ENCODE measurements at regions not wholly inside any gene's neighbourhood (a gene's known extent, or its start where the extent isn't known, plus 50 kb on each side); places are given as distances from the start of the nearest gene placed in this dataset.

- H3K27ac ChIP-seq = no peak overlapping the region
- no peak for DNase-seq
- H3K36me3 ChIP-seq = no peaks in the 10 kb centered on the region
- H3K27me3 ChIP-seq = no peaks in the 10 kb centered on the region
- H3K4me3 ChIP-seq = no peak overlapping the region
- TF ChIP-seq CTCF (IDR thresholded peaks at IDR 0.05) = no peak
- intact Hi-C loops (cut with DNase I) = no loop called here
- no peaks in the 10 kb centered on the region for H3K4me1 ChIP-seq
- H3K9ac ChIP-seq (ENCODE audit: low read depth in 2 of 2, low read length in 2 of 2) = no peak overlapping the region
- no peaks in the 10 kb centered on the region for H3K9me3 ChIP-seq
These were observed 204.7 kb upstream of the ZNF32 start for GRCh38 chr10:43853369-43853768.

- intact Hi-C loops (cut with DNase I) = no loop called here
- Histone ChIP-seq H3K36me3 (no peaks in the 10 kb centered on the region), H3K27ac (no peak overlapping the region), H3K4me1 (no peaks in the 10 kb centered on the region), H3K9me3 (no peaks in the 10 kb centered on the region), H3K27me3 (no peaks in the 10 kb centered on the region), H3K4me3 (no peak overlapping the region), H3K9ac (ENCODE audit: low read depth in 2 of 2, low read length in 2 of 2) (no peak overlapping the region)
- DNase-seq = no peak
- no peak for TF ChIP-seq CTCF (IDR thresholded peaks at IDR 0.05)
These were observed 204.0 kb upstream of the ZNF32 start for GRCh38 chr10:43852644-43853214.

GRCh38 chr10:43852149-43852548, 203.5 kb upstream of the ZNF32 start:
- intact Hi-C loops (cut with DNase I) = no loop called here
- no peaks in the 10 kb centered on the region for H3K9me3 ChIP-seq
- H3K4me1 ChIP-seq = no peaks in the 10 kb centered on the region
- no peak overlapping the region for H3K4me3 ChIP-seq
- H3K27ac ChIP-seq = no peak overlapping the region
- H3K27me3 ChIP-seq = no peaks in the 10 kb centered on the region
- DNase-seq = no peak
- H3K9ac ChIP-seq (ENCODE audit: low read depth in 2 of 2, low read length in 2 of 2) = no peak overlapping the region
- TF ChIP-seq CTCF (IDR thresholded peaks at IDR 0.05) = no peak
- H3K36me3 ChIP-seq = no peaks in the 10 kb centered on the region

DNA sequence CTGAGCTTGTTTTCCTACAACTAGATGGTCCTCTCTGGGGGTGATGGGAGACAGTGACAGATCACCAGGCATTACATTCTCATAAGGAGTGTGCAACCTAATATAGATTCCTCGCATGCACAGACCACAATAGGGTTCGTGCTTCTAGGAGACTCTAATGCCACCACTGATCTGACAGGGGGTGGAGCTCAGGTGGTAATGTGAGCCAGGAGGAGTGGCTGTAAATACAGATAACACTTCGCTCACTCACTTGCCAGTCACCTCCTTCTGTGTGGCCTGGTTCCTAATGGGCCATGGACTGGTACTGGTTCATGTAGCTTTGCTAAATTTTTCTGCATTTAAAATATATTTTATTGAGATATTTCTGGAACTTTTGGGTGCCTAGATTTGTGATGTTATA, 202.3 kb upstream of the ZNF32 start:
- Histone ChIP-seq H3K4me3 (no peak overlapping the region), H3K36me3 (no peaks in the 10 kb centered on the region), H3K27ac (no peak overlapping the region), H3K9ac (ENCODE audit: low read depth in 2 of 2, low read length in 2 of 2) (no peak overlapping the region), H3K4me1 (no peaks in the 10 kb centered on the region), H3K9me3 (no peaks in the 10 kb centered on the region), H3K27me3 (no peaks in the 10 kb centered on the region)
- intact Hi-C loops (cut with DNase I) = no loop called here
- no peak for TF ChIP-seq CTCF (IDR thresholded peaks at IDR 0.05)
- DNase-seq = no peak

DNA sequence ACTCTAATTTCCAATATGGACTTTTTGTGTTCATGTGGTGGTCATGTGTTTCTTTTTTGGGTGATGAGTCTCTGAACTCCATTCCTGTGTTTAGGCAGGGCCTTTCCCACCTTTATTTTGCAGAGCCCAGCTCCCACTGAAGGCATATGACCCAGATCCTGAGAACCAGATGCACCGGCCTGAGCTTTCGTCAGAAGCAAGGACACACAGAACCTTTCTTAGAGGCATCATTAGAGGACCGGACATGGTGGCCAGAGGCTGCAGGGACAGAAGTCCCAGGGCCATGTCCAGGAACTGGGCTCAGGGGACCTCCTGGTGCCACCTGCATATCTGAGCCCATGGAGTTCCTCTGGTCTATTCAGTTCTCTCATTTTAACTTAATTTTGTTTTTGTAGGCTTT, 200.9 kb upstream of the ZNF32 start:
- no peak for TF ChIP-seq CTCF (IDR thresholded peaks at IDR 0.05)
- no peaks in the 10 kb centered on the region for H3K4me1 ChIP-seq
- intact Hi-C loops (cut with DNase I) = no loop called here
- H3K27me3 ChIP-seq = no peaks in the 10 kb centered on the region
- no peak overlapping the region for H3K27ac ChIP-seq
- no peaks in the 10 kb centered on the region for H3K36me3 ChIP-seq
- H3K9ac ChIP-seq (ENCODE audit: low read depth in 2 of 2, low read length in 2 of 2) = no peak overlapping the region
- H3K9me3 ChIP-seq = no peaks in the 10 kb centered on the region
- no peak for DNase-seq
- H3K4me3 ChIP-seq = no peak overlapping the region
